HEK293T (cell line): ENCODE measurements at regions not wholly inside any gene's neighbourhood (a gene's known extent, or its start where the extent isn't known, plus 50 kb on each side); places are given as distances from the start of the nearest gene placed in this dataset.

Experiments used
- CTCF ChIA-PET: fragments of 350-600 bp; formaldehyde crosslinking; extraction: SDS; loops from one replicate; lab custom pipeline; 2021; ENCODE audit warnings: antibody characterized with exemption, inconsistent platforms; lab: Yijun Ruan, JAX
- POLR2A ChIA-PET: fragments of 350-600 bp; formaldehyde crosslinking; extraction: SDS; loops from one replicate; lab custom pipeline; 2020; ENCODE audit warnings: antibody characterized with exemption, inconsistent platforms; lab: Yijun Ruan, JAX
- DNase-seq: peaks from one replicate; pipeline ENCODE4 v3.0.0; 2012; ENCODE audit warnings: mixed read lengths; ENCODE audit errors: extremely low spot score
- ARNT ChIP-seq: fragments of 450-650 bp; IDR thresholded peaks from 2 replicates; pipeline ENCODE4 v1.6.1; 2017; ENCODE audit warnings: mild to moderate bottlenecking
- BHLHE40 ChIP-seq: fragments of 450-650 bp; IDR thresholded peaks from 2 replicates; pipeline ENCODE4 v1.6.1; 2016; ENCODE audit warnings: mild to moderate bottlenecking, moderate library complexity, borderline replicate concordance
- CTBP1 ChIP-seq: fragments of 450-650 bp; IDR thresholded peaks from 2 replicates; pipeline ENCODE4 v1.6.1; 2016; ENCODE audit warnings: borderline replicate concordance
- ELF4 ChIP-seq: fragments of 450-650 bp; IDR thresholded peaks from 2 replicates; pipeline ENCODE4 v1.6.1; 2017; ENCODE audit warnings: antibody characterized with exemption
- FOXA1 ChIP-seq: fragments of 450-650 bp; IDR thresholded peaks from 2 replicates; pipeline ENCODE4 v1.6.1; 2016; ENCODE audit warnings: mild to moderate bottlenecking
- FOXK2 ChIP-seq: fragments of 450-650 bp; IDR thresholded peaks from 2 replicates; pipeline ENCODE4 v1.6.1; 2016; ENCODE audit warnings: mild to moderate bottlenecking
- FOXM1 ChIP-seq: fragments of 450-650 bp; IDR thresholded peaks from 2 replicates; pipeline ENCODE4 v1.6.1; 2017; ENCODE audit warnings: mild to moderate bottlenecking, borderline replicate concordance
- HDGF ChIP-seq: fragments of 450-650 bp; IDR thresholded peaks from 2 replicates; pipeline ENCODE4 v1.6.1; 2017; ENCODE audit warnings: antibody characterized with exemption, borderline replicate concordance
- L3MBTL2 ChIP-seq: fragments of 450-650 bp; conservative IDR thresholded peaks from 2 replicates; pipeline ENCODE4 v1.6.1; 2016; ENCODE audit warnings: mild to moderate bottlenecking
- LEF1 ChIP-seq: fragments of 450-650 bp; IDR thresholded peaks from 2 replicates; pipeline ENCODE4 v1.6.1; 2017; ENCODE audit warnings: mild to moderate bottlenecking, borderline replicate concordance
- NFRKB ChIP-seq: fragments of 450-650 bp; IDR thresholded peaks from 2 replicates; pipeline ENCODE4 v1.6.1; 2016; ENCODE audit warnings: mild to moderate bottlenecking, moderate library complexity
- PKNOX1 ChIP-seq: fragments of 450-650 bp; IDR thresholded peaks from 2 replicates; pipeline ENCODE4 v1.6.1; 2016
- SP1 ChIP-seq: fragments of 450-650 bp; IDR thresholded peaks from 2 replicates; pipeline ENCODE4 v1.6.1; 2017
- SUZ12 ChIP-seq: fragments of 450-650 bp; IDR thresholded peaks from 2 replicates; pipeline ENCODE4 v1.6.1; 2016; ENCODE audit warnings: mild to moderate bottlenecking
- TARDBP ChIP-seq: fragments of 450-650 bp; IDR thresholded peaks from 2 replicates; pipeline ENCODE4 v1.6.1; 2016
- ZNF384 ChIP-seq: fragments of 450-650 bp; IDR thresholded peaks from 2 replicates; pipeline ENCODE4 v1.6.1; 2016

- CTCF ChIA-PET, result no interaction called here
- TF ChIP-seq SP1 (no peak), FOXM1 (no peak), CTBP1 (no peak), SUZ12 (no peak), PKNOX1 (no peak), FOXA1 (no peak), ZNF384 (no peak), LEF1 (no peak), TARDBP (no peak), BHLHE40 (no peak), ELF4 (no peak), ARNT (no peak), FOXK2 (no peak), HDGF (no peak), NFRKB (no peak), L3MBTL2 (no peak)
- DNase-seq, result no peak
- POLR2A ChIA-PET, result no interaction called here
Observed at GRCh38 chr4:181674315-181674875, 568.8 kb upstream of the TENM3 start.

- CTCF ChIA-PET, result no interaction called here
- POLR2A ChIA-PET, result no interaction called here
- no peak for DNase-seq
Observed at GRCh38 chr4:181676546-181676945, 566.7 kb upstream of the TENM3 start.

GRCh38 chr4:181677201-181677600, 566.0 kb upstream of the TENM3 start:
- CTCF ChIA-PET, result no interaction called here
- no peak for TF ChIP-seq TARDBP
- POLR2A ChIA-PET, result no interaction called here
- no peak for DNase-seq

More at GRCh38 chr4:181676546-181676945, 566.7 kb upstream of the TENM3 start:
- no peak for TF ChIP-seq LEF1
- TF ChIP-seq ELF4, result no peak
- no peak for TF ChIP-seq ARNT
- TF ChIP-seq ZNF384, result no peak
- no peak for TF ChIP-seq NFRKB
- no peak for TF ChIP-seq HDGF
- TF ChIP-seq FOXM1, result no peak
- TF ChIP-seq SUZ12, result no peak
- no peak for TF ChIP-seq CTBP1
- no peak for TF ChIP-seq TARDBP
- no peak for TF ChIP-seq FOXK2

DNA sequence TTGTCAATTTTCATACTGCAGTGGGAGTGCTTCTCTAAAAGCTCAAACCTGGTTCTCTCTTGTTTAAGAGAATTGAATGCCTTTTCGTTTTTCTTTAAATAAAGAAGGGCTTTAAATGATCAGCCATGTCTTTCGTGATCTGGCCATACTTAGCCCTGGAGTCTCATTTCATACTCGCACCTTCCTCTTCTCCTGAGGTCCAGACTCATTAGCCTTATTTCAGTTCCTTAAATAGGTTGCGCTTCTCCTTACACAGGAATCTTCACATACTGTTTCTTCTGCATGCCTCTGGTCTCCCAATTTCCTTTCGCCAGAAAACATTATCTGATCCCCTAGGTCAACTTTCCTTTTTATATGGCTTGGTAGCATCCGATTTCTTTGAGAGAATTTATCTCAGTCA, 565.6 kb upstream of the TENM3 start:
- no peak for DNase-seq
- CTCF ChIA-PET, result no interaction called here
- no peak for TF ChIP-seq ELF4
- TF ChIP-seq ZNF384, result no peak
- no peak for TF ChIP-seq ARNT
- no peak for TF ChIP-seq SP1
- no peak for TF ChIP-seq FOXM1
- TF ChIP-seq FOXK2, result no peak
- POLR2A ChIA-PET, result interaction anchor here (1.1 kb wide), 1 partner anchor 21 kb away, joined by 4 read pairs; no protein-coding TSS in a partner anchor

DNA sequence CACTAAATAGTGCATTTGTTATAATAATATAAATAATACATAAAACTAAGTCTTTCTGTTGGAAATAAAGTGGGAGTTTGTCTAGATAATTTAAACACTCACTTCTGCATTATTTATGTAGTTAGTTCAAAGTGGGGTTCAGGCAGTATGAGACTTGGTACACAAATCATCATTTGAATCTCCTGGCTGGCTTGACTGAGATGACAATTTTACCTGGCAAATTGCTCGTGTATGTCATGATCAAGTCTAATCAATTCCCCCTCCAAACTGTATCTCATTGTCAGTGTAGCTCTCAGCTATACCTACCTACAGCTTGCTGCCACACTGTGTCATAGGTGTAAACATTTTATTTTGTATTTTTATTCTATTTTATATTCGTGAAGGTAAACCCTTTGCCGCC, 563.4 kb upstream of the TENM3 start:
- no peak for DNase-seq
- no peak for TF ChIP-seq FOXK2
- TF ChIP-seq ZNF384, result no peak
- TF ChIP-seq BHLHE40, result no peak
- no peak for TF ChIP-seq CTBP1
- TF ChIP-seq NFRKB, result no peak
- TF ChIP-seq SUZ12, result no peak
- no peak for TF ChIP-seq LEF1
- TF ChIP-seq FOXM1, result no peak
- no peak for TF ChIP-seq HDGF
- no peak for TF ChIP-seq ARNT
- TF ChIP-seq L3MBTL2, result no peak
- TF ChIP-seq SP1, result no peak
- no peak for TF ChIP-seq ELF4
- no peak for TF ChIP-seq TARDBP
- TF ChIP-seq PKNOX1, result no peak
- no peak for TF ChIP-seq FOXA1
- CTCF ChIA-PET, result no interaction called here
- POLR2A ChIA-PET, result no interaction called here

DNA sequence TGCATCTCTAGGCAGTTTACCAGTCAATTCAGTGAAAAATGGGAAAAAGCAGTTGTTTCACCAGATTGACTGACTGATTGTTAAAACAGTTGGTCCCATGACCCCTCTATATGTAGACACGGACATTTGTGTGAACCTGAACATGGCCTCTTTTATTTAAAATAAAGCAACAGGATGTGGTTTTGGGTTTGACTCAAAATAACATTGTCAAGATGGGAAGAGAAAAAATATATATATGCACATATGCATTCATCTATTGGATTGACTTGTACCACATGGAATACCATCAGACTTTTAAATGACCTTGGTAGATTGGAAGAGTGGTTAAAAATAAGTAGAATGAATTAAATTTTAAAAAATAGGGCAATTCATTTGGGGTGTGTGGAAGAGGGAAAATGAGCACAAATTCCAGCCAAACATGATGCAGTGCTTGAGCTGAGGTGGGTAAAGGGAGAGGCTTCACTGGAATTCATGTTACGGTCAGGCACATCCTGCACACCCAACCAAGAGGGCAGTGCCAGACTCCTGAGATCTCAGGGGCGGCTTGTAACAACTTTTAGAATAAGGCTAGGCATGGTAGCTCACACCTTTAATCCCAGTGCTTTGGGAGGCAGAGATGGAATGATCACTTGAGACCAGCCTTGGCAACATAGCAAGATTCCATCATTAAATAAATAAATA, 560.7 kb upstream of the TENM3 start:
- CTCF ChIA-PET, result interaction anchor here (0.7 kb wide), 1 partner anchor 468 kb away, joined by 5 read pairs; no protein-coding TSS in a partner anchor
- no peak for DNase-seq
- TF ChIP-seq TARDBP (no peak), HDGF (no peak), SUZ12 (no peak), FOXA1 (no peak), LEF1 (no peak), ARNT (no peak), ZNF384 (no peak), BHLHE40 (no peak), PKNOX1 (no peak), CTBP1 (no peak), L3MBTL2 (no peak), ELF4 (no peak), NFRKB (no peak), FOXK2 (no peak), SP1 (no peak), FOXM1 (no peak)
- POLR2A ChIA-PET, result no interaction called here
